ENCODE measurements at regions not wholly inside any gene's neighbourhood (a gene's known extent, or its start where the extent isn't known, plus 50 kb on each side); places are given as distances from the start of the nearest gene placed in this dataset.
"Not testable (repeated sequence)": the region's sequence is repeated elsewhere in the genome, so short reads cannot be mapped to it uniquely, and the experiment has no call there.

DNA sequence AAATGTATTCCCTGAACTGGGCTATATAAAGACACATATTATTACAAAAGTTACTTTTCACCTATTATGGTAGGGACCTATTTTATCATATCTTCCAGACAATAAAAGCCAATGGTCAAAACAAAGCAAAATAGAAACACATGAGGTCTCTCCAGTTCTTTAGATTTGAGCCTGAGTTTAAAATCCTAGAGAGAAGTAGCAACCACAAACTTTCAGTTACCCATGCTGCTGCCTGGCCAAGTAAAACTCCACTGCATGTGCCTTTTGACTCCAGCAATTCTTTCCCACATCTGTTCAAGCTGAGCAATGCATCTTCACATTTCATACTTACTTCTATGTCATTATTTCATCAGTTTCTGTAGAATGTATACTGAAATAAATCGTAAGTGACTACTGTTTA lies 405.3 kb downstream of the STK39 start:
- WGBS: 97% methylated on average over 1 of the region's 1 CpG
- Histone ChIP-seq H3K27ac (no peak overlapping the region), H3K27me3 (replicated peaks; ENCODE audit: insufficient read depth) (no peaks in the 10 kb centered on the region), H3K9me3 (no peaks in the 10 kb centered on the region), H3K4me1 (replicated peaks) (no peaks in the 10 kb centered on the region), H3K36me3 (no peaks in the 10 kb centered on the region), H3K4me3 (no peak overlapping the region)
- intact Hi-C loops (cut with DNase I): no loop called here
- TF ChIP-seq POLR2AphosphoS5 (IDR thresholded peaks at IDR 0.05) (no peak), POLR2A (IDR thresholded peaks at IDR 0.05) (no peak)
- TF ChIP-seq, protein P1, sequence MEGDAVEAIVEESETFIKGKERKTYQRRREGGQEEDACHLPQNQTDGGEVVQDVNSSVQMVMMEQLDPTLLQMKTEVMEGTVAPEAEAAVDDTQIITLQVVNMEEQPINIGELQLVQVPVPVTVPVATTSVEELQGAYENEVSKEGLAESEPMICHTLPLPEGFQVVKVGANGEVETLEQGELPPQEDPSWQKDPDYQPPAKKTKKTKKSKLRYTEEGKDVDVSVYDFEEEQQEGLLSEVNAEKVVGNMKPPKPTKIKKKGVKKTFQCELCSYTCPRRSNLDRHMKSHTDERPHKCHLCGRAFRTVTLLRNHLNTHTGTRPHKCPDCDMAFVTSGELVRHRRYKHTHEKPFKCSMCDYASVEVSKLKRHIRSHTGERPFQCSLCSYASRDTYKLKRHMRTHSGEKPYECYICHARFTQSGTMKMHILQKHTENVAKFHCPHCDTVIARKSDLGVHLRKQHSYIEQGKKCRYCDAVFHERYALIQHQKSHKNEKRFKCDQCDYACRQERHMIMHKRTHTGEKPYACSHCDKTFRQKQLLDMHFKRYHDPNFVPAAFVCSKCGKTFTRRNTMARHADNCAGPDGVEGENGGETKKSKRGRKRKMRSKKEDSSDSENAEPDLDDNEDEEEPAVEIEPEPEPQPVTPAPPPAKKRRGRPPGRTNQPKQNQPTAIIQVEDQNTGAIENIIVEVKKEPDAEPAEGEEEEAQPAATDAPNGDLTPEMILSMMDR (IDR thresholded peaks at IDR 0.05): no peak
- DNase-seq (ENCODE audit: low spot score): no peak

- H3K27me3 ChIP-seq (replicated peaks; ENCODE audit: insufficient read depth); DNase-seq (ENCODE audit: low spot score); H3K4me3 ChIP-seq; intact Hi-C loops (cut with DNase I); H3K9me3 ChIP-seq; H3K36me3 ChIP-seq; H3K4me1 ChIP-seq (replicated peaks); H3K27ac ChIP-seq: not testable (repeated sequence)
- WGBS: 92% methylated on average over 8 of the region's 8 CpGs
Measured at GRCh38 chr2:167835290-167835689, 412.1 kb downstream of the STK39 start.

DNA sequence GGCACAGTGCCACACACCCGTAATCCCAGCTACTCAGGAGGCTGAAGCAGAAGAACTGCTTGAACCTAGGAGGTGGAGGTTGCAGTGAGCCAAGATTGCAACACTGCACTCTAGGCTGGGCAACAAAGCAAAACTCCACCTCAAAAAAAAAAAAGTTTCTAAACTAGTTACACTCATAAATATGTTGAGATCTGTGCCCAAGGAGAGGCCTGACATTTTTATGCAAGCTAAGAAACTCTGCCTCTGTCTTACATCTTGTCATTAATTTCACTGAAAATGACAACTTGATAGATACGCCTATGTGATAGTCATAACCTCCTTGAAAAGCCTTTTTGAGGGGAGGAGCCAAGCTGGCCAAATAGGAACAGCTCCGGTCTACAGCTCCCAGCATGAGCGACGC lies 412.7 kb downstream of the STK39 start:
- DNase-seq (ENCODE audit: low spot score): no peak
- Histone ChIP-seq H3K36me3 (no peaks in the 10 kb centered on the region), H3K4me1 (replicated peaks) (no peaks in the 10 kb centered on the region), H3K27me3 (replicated peaks; ENCODE audit: insufficient read depth) (no peaks in the 10 kb centered on the region), H3K9me3 (no peaks in the 10 kb centered on the region), H3K27ac (no peak overlapping the region), H3K4me3 (no peak overlapping the region)
- TF ChIP-seq, protein P1 (IDR thresholded peaks at IDR 0.05): no peak
- TF ChIP-seq POLR2A (IDR thresholded peaks at IDR 0.05) (no peak), POLR2AphosphoS5 (IDR thresholded peaks at IDR 0.05) (no peak)
- WGBS: 92% methylated on average over 5 of the region's 5 CpGs
- intact Hi-C loops (cut with DNase I): no loop called here

DNA sequence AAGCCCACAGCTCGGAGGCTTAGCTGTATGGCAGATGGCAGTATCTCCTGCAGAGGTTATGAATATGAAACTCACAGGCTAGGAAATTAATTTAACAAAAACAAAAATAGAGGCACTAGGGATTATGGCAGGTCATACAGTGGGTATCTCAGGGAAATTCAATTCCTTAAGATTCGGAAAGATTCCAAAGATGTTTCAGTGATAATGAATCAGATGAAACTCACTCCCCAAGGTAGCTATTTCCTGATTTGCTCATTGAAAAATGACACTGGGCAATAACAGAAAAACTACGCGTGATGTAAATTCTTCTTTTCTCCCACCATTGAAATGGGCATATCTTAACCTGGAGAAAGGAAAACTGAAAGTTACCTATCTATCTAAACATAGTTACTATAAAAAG lies 414.1 kb downstream of the STK39 start:
- DNase-seq (ENCODE audit: low spot score): no peak
- H3K36me3 ChIP-seq: no peaks in the 10 kb centered on the region
- H3K27me3 ChIP-seq (replicated peaks; ENCODE audit: insufficient read depth): no peaks in the 10 kb centered on the region
- H3K27ac ChIP-seq: no peak overlapping the region
- WGBS: 65% methylated on average over 4 of the region's 4 CpGs
- intact Hi-C loops (cut with DNase I): no loop called here
- no peaks in the 10 kb centered on the region for H3K4me1 ChIP-seq (replicated peaks)
- no peak for TF ChIP-seq POLR2A (IDR thresholded peaks at IDR 0.05)
- TF ChIP-seq POLR2AphosphoS5 (IDR thresholded peaks at IDR 0.05): no peak
- TF ChIP-seq, protein P1 (IDR thresholded peaks at IDR 0.05): no peak
- H3K9me3 ChIP-seq: no peaks in the 10 kb centered on the region
- no peak overlapping the region for H3K4me3 ChIP-seq

DNA sequence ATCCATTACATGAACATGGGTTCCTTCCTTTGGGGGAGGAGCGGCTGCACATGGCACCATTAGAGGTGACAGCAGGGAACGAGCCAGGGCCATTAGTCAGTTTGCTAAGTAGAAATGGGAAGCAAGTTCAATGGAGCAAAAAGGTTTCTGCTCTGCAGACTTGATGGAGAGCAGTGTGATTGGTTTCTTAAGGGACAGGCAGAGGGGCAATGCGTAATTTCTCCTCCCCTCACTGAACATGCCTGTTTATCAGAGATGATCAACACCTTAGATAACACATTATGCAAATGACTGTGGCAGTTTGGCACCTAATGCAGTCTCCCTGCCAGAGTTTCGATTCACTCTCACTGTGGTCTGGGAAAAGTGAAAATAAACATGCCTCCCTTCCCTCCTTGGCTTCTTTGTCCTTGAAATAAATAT lies 414.5 kb downstream of the STK39 start:
- H3K4me3 ChIP-seq: no peak overlapping the region
- H3K36me3 ChIP-seq: no peaks in the 10 kb centered on the region
- H3K27me3 ChIP-seq (replicated peaks; ENCODE audit: insufficient read depth): no peaks in the 10 kb centered on the region
- intact Hi-C loops (cut with DNase I): no loop called here
- H3K9me3 ChIP-seq: no peaks in the 10 kb centered on the region
- H3K27ac ChIP-seq: no peak overlapping the region
- no peak for DNase-seq (ENCODE audit: low spot score)
- H3K4me1 ChIP-seq (replicated peaks): no peaks in the 10 kb centered on the region
- TF ChIP-seq, protein P1 (IDR thresholded peaks at IDR 0.05): no peak
- TF ChIP-seq POLR2AphosphoS5 (IDR thresholded peaks at IDR 0.05) (no peak), POLR2A (IDR thresholded peaks at IDR 0.05) (no peak)
- 66% methylated on average over 4 of the region's 4 CpGs for WGBS
